Trophoblast cell (in vitro differentiated cells and primary cell): ENCODE measurements at regions not wholly inside any gene's neighbourhood (a gene's known extent, or its start where the extent isn't known, plus 50 kb on each side); places are given as distances from the start of the nearest gene placed in this dataset.

Experiments used
- DNase-seq, 2 donors: peaks; one replicate each; pipeline ENCODE4 v3.0.0-alpha.2; 2016
- H2AFZ ChIP-seq: 2 replicates; pipeline ENCODE4 v1.6.1; 2013; ENCODE audit warnings: low read length, moderate library complexity, mild to moderate bottlenecking; ENCODE audit not compliant: insufficient read depth, poor library complexity
- H2AK5ac ChIP-seq: 2 replicates; pipeline ENCODE4 v1.6.1; 2013; ENCODE audit warnings: mild to moderate bottlenecking, low read length
- H2BK120ac ChIP-seq: 2 replicates; pipeline ENCODE4 v1.6.1; 2013; ENCODE audit warnings: low read length, mild to moderate bottlenecking, moderate library complexity; ENCODE audit not compliant: insufficient read depth, poor library complexity
- H2BK12ac ChIP-seq: 2 replicates; pipeline ENCODE4 v1.6.1; 2013; ENCODE audit warnings: mild to moderate bottlenecking, low read length, moderate library complexity
- H2BK5ac ChIP-seq: 2 replicates; pipeline ENCODE4 v1.6.1; 2013; ENCODE audit warnings: low read length, low read depth, moderate library complexity, mild to moderate bottlenecking; ENCODE audit not compliant: poor library complexity
- H3K14ac ChIP-seq: 2 replicates; pipeline ENCODE4 v1.6.1; 2013; ENCODE audit warnings: mild to moderate bottlenecking, low read length
- H3K18ac ChIP-seq: 2 replicates; pipeline ENCODE4 v1.6.1; 2013; ENCODE audit warnings: mild to moderate bottlenecking, low read length
- H3K23ac ChIP-seq: 2 replicates; pipeline ENCODE4 v1.6.1; 2013; ENCODE audit warnings: low read length
- H3K27ac ChIP-seq: 2 replicates; pipeline ENCODE4 v1.5.1; 2013; ENCODE audit warnings: low read depth, mild to moderate bottlenecking, inconsistent platforms, low read length, moderate library complexity
- H3K27me3 ChIP-seq: 2 replicates; pipeline ENCODE4 v1.6.1; 2013; ENCODE audit warnings: inconsistent platforms, mild to moderate bottlenecking, low read length, moderate library complexity; ENCODE audit not compliant: insufficient read depth
- H3K36me3 ChIP-seq, 2 experiments: 1 replicate in 1 of 2; 2 replicates in 1 of 2; pipeline ENCODE4 v1.6.1; 2013; ENCODE audit warnings: low read length in 2 of 2, mild to moderate bottlenecking in 2 of 2, moderate library complexity in 1 of 2; ENCODE audit not compliant: insufficient read depth in 2 of 2, control insufficient read depth in 1 of 2
- H3K4ac ChIP-seq: 2 replicates; pipeline ENCODE4 v1.6.1; 2013; ENCODE audit warnings: low read depth, mild to moderate bottlenecking, low read length, moderate library complexity
- H3K4me1 ChIP-seq, 2 experiments: 1 replicate in 1 of 2; 2 replicates in 1 of 2; pipeline ENCODE4 v1.6.1; 2013; ENCODE audit warnings: low read length in 2 of 2, mild to moderate bottlenecking in 2 of 2, moderate library complexity in 1 of 2; ENCODE audit not compliant: insufficient read depth in 2 of 2, control insufficient read depth in 1 of 2
- H3K4me2 ChIP-seq: 2 replicates; pipeline ENCODE4 v1.6.1; 2013; ENCODE audit warnings: inconsistent platforms, mild to moderate bottlenecking, low read length, moderate library complexity
- H3K4me3 ChIP-seq: 2 replicates; pipeline ENCODE4 v1.5.1; 2013; ENCODE audit warnings: mild to moderate bottlenecking, low read depth, low read length, inconsistent platforms
- H3K79me1 ChIP-seq: one replicate; pipeline ENCODE4 v1.6.1; 2013; ENCODE audit warnings: low read length
- H3K79me2 ChIP-seq: 2 replicates; pipeline ENCODE4 v1.6.1; 2013; ENCODE audit warnings: low read length, mild to moderate bottlenecking; ENCODE audit not compliant: control insufficient read depth, insufficient read depth, poor library complexity
- H3K9ac ChIP-seq: 2 replicates; pipeline ENCODE4 v1.6.1; 2013; ENCODE audit warnings: mild to moderate bottlenecking, low read length
- H3K9me3 ChIP-seq: 2 replicates; pipeline ENCODE4 v1.6.1; 2013; ENCODE audit warnings: low read depth, mild to moderate bottlenecking, control low read depth, inconsistent platforms, low read length; ENCODE audit not compliant: insufficient read depth
- H4K12ac ChIP-seq: 2 replicates; pipeline ENCODE4 v1.6.1; 2013; ENCODE audit warnings: low read depth, mild to moderate bottlenecking, low read length, moderate library complexity
- H4K8ac ChIP-seq: 2 replicates; pipeline ENCODE4 v1.6.1; 2013; ENCODE audit warnings: low read depth, mild to moderate bottlenecking, low read length, moderate library complexity
- H4K91ac ChIP-seq: one replicate; pipeline ENCODE4 v1.6.1; 2013; ENCODE audit warnings: low read depth, mild to moderate bottlenecking, low read length, moderate library complexity
- WGBS: extraction: QIAGEN DNeasy Blood & Tissue Kit; methylation state at CpG from one replicate; pipeline ENCODE4 v1.1.7; 2013; ENCODE audit warnings: missing lambda C conversion rate; ENCODE audit not compliant: insufficient read length, insufficient coverage; ENCODE audit errors: extremely low coverage; 5-methylcytosine and 5-hydroxymethylcytosine counted together

DNA sequence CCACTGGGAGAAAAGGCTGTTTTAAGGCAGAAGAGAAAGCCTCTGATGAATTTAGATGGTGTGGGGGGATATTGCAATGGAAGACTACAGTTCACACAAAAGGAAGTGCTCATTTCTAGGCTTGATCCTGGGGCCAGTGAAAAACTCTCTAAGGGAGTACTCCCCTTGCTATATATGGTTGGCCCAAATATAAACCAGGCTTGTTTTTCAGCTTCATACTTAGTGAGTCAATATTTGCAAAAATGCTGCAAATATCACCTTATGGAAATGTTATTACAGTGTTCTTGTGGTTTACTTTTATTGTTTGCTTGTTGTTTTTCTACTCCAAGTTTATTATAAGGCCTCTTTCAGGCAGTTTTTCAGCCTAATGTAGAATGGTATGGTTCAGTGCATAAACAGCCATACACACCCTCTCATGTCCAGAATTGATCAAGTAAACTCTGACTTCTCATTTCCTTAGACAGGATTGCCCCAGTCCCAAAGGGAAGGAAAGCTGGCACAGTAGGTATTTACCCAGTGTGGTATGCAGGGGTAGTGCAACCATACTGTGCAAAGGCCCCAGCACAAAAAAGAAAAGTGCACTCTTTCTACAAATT lies 115.1 kb downstream of the FEM1C start:
- H3K36me3 ChIP-seq: no peaks in the 10 kb centered on the region
- H2BK120ac ChIP-seq: no peak overlapping the region
- no peak overlapping the region for H4K8ac ChIP-seq
- no peaks in the 10 kb centered on the region for H3K9me3 ChIP-seq
- H3K18ac ChIP-seq: no peak overlapping the region
- H3K4me3 ChIP-seq: no peak overlapping the region
- no peak overlapping the region for H4K12ac ChIP-seq
- H3K14ac ChIP-seq: no peak overlapping the region
- H3K9ac ChIP-seq: no peak overlapping the region
- no peaks in the 10 kb centered on the region for H3K79me1 ChIP-seq
- H2AFZ ChIP-seq: no peak overlapping the region
- no peak overlapping the region for H3K4ac ChIP-seq
- H3K79me2 ChIP-seq: no peaks in the 10 kb centered on the region
- no peak overlapping the region for H2AK5ac ChIP-seq
- no peaks in the 10 kb centered on the region for H3K4me1 ChIP-seq
- H3K23ac ChIP-seq: no peak overlapping the region
- no peak overlapping the region for H4K91ac ChIP-seq
- no peak overlapping the region for H2BK12ac ChIP-seq
- H3K4me2 ChIP-seq: no peak overlapping the region
- no peak overlapping the region for H2BK5ac ChIP-seq
- H3K27ac ChIP-seq: no peak overlapping the region
- H3K27me3 ChIP-seq: no peaks in the 10 kb centered on the region
- no peak for DNase-seq

DNA sequence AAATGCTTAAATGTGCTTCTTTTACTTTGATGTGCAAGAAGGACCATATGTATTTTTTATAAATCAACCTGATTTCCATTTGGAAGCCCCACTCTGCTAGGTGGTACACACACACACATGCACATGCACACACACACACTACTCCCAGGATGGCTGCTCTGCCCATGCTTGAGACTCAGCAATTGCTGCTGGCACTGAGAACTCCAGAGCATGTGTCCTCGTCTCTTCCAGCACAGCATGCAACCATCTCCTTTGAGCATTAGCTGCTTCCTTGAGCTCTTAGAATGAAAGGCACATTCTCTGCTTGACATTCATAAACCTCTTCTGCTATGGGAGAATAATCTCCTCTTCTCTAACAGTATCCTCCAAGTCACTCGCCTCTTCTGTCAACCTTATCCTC lies 115.9 kb downstream of the FEM1C start:
- Histone ChIP-seq H4K91ac (no peak overlapping the region), H2AK5ac (no peak overlapping the region), H3K18ac (no peak overlapping the region), H3K9ac (no peak overlapping the region), H4K12ac (no peak overlapping the region), H3K4ac (no peak overlapping the region), H3K4me3 (no peak overlapping the region), H3K36me3 (no peaks in the 10 kb centered on the region), H3K14ac (no peak overlapping the region), H3K23ac (no peak overlapping the region), H2BK12ac (no peak overlapping the region), H3K27ac (no peak overlapping the region), H2AFZ (no peak overlapping the region), H3K79me1 (no peaks in the 10 kb centered on the region), H4K8ac (no peak overlapping the region), H3K27me3 (no peaks in the 10 kb centered on the region), H3K9me3 (no peaks in the 10 kb centered on the region), H3K79me2 (no peaks in the 10 kb centered on the region), H2BK120ac (no peak overlapping the region), H3K4me2 (no peak overlapping the region), H2BK5ac (no peak overlapping the region), H3K4me1 (no peaks in the 10 kb centered on the region)
- no CpG with 5 or more reads among the region's 2 CpGs for WGBS
- no peak for DNase-seq

DNA sequence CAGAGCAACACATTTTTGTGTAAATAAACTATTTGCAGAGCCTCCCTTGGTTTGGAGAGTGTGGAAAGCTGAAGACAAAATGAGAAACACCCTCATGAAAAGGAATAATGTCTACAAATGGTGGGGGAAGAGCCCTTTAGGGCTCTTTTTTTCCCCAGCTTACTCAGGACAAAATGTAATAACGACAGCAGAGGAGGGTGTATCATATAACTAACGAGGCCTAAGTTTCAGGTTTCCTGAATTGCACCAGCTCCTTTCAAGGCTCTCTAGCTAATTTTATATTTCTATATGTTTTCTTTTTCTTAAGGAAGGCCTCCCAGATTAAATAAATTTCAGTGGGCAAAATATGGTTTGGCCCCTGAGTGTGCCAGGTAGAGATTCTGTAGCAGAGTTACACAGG lies 116.3 kb downstream of the FEM1C start:
- Histone ChIP-seq H3K4me3 (no peak overlapping the region), H3K4ac (no peak overlapping the region)
- WGBS: no CpG with 5 or more reads among the region's 2 CpGs

DNA sequence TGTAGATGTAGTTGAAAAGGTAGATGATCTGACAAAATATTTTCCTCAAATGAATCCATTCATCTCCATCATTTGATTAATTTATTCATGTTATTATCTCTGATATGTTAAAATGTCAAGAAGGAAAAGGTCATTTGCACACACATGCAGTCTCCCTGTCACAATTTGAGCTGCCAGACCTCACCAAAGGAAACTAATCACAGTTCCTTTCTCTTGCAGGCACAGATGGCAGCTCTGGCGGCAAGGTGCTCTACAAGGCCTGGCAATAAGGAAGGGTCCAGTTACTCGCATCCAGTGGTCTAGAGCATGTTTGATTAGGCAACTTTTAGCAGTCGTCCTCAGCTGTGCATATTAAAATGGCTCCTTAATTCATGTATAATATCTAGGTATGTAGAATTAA lies 120.1 kb downstream of the FEM1C start:
- Histone ChIP-seq H2AK5ac (no peak overlapping the region), H3K27ac (no peak overlapping the region), H3K27me3 (no peaks in the 10 kb centered on the region), H3K4me2 (no peak overlapping the region), H3K4me1 (peaks cover 0 to 2% of the 10 kb centered on the region in 2 experiments), H3K4me3 (no peak overlapping the region), H2BK12ac (no peak overlapping the region), H4K91ac (no peak overlapping the region), H3K4ac (no peak overlapping the region), H3K18ac (no peak overlapping the region), H3K79me2 (no peaks in the 10 kb centered on the region), H4K8ac (no peak overlapping the region), H2AFZ (no peak overlapping the region), H2BK120ac (no peak overlapping the region), H3K9me3 (no peaks in the 10 kb centered on the region), H2BK5ac (no peak overlapping the region), H3K79me1 (no peaks in the 10 kb centered on the region), H3K9ac (no peak overlapping the region), H3K23ac (no peak overlapping the region), H4K12ac (no peak overlapping the region), H3K36me3 (no peaks in the 10 kb centered on the region), H3K14ac (no peak overlapping the region)
- DNase-seq: no peak
- no CpG with 5 or more reads among the region's 3 CpGs for WGBS

More for the DNA sequence above, 116.3 kb downstream of the FEM1C start:
- no peak for DNase-seq
- no peak overlapping the region for H3K4me2 ChIP-seq
- H4K12ac ChIP-seq: no peak overlapping the region
- H3K14ac ChIP-seq: no peak overlapping the region
- no peak overlapping the region for H3K27ac ChIP-seq
- no peak overlapping the region for H3K9ac ChIP-seq
- H3K27me3 ChIP-seq: no peaks in the 10 kb centered on the region
- H3K18ac ChIP-seq: no peak overlapping the region
- H3K23ac ChIP-seq: no peak overlapping the region
- no peak overlapping the region for H2BK5ac ChIP-seq
- no peak overlapping the region for H2AK5ac ChIP-seq
- no peaks in the 10 kb centered on the region for H3K79me2 ChIP-seq
- H3K4me1 ChIP-seq: no peaks in the 10 kb centered on the region
- H2BK120ac ChIP-seq: no peak overlapping the region
- H3K36me3 ChIP-seq: no peaks in the 10 kb centered on the region
- H4K8ac ChIP-seq: no peak overlapping the region
- no peaks in the 10 kb centered on the region for H3K79me1 ChIP-seq
- H2BK12ac ChIP-seq: no peak overlapping the region
- no peak overlapping the region for H4K91ac ChIP-seq
- no peak overlapping the region for H2AFZ ChIP-seq
- no peaks in the 10 kb centered on the region for H3K9me3 ChIP-seq
